Glomerular endothelial cell (primary cell): ENCODE measurements at regions not wholly inside any gene's neighbourhood (a gene's known extent, or its start where the extent isn't known, plus 50 kb on each side); places are given as distances from the start of the nearest gene placed in this dataset.
"Not testable (repeated sequence)": the region's sequence is repeated elsewhere in the genome, so short reads cannot be mapped to it uniquely, and the experiment has no call there.

Experiments used
- DNase-seq: peaks from one replicate; pipeline ENCODE4 v3.0.0-alpha.2; 2011; ENCODE audit warnings: low read depth, low spot score; ENCODE audit errors: extremely low read depth

GRCh38 chr2:136715146-136715545 lies 50.2 kb upstream of the THSD7B start:
- DNase-seq, result no peak

GRCh38 chr2:136714452-136714951 lies 50.8 kb upstream of the THSD7B start:
- DNase-seq, result no peak

- DNase-seq, result no peak
These were observed 51.6 kb upstream of the THSD7B start for GRCh38 chr2:136713739-136714138.

GRCh38 chr2:136705336-136705735 lies 60.0 kb upstream of the THSD7B start:
- no peak for DNase-seq

DNA sequence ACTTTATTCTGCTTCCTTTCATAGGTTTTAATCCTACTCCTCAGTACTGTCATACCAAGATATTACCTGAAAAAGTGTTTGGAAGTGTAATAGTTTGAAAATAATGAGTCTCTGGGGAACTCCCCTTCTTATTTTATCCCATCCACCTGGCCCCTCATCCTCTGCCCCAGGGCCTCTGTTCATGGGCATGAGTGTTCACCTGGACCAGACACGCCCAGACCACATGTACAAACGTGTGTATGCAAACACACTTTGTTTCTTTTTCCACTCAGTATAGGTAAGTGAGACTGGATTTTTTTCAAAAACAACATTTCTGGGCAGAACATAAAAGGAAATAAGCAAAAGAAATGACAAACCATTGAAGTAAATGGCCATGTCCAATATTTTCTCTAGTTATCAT lies 62.1 kb upstream of the THSD7B start:
- no peak for DNase-seq

DNA sequence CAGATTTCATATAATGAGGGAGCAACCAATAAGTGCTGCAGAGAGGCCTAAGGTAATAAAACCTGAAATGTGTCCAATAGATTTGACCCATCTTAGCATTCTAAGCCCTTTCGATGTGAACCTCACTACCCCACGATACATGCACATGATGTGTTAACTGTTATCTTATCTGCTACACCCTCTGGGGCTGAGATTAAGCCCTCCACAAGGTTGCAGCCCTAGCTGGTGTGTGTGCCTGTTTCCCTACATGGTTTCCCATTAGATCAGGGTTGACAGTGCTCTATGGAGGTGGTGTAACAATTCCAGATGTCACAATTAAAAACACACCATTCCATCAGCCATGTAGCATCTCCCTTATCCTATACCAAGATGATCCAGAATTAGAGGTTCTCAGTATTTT lies 68.9 kb upstream of the THSD7B start:
- no peak for DNase-seq

- DNase-seq, result no peak
These were observed 71.4 kb upstream of the THSD7B start for GRCh38 chr2:136693966-136694365.

DNA sequence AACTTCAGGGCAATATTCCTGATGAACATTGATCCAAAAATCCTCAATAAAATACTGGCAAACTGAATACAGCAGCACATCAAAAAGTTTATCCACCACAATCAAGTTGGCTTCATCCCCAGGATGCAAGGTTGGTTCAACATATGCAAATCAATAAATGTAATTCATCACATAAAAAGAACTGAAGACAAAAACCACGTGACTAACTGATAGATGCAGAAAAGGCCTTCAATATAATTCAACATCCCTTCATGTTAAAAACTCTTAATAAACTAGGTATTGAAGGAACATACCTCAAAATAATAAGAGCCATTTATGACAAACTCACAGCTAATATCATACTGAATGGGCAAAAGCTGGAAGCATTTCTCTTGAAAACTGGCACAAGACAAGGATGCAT lies 85.3 kb upstream of the THSD7B start:
- not testable (repeated sequence) for DNase-seq

- DNase-seq, result no peak
These were observed 99.6 kb upstream of the THSD7B start for GRCh38 chr2:136665736-136666135.

DNA sequence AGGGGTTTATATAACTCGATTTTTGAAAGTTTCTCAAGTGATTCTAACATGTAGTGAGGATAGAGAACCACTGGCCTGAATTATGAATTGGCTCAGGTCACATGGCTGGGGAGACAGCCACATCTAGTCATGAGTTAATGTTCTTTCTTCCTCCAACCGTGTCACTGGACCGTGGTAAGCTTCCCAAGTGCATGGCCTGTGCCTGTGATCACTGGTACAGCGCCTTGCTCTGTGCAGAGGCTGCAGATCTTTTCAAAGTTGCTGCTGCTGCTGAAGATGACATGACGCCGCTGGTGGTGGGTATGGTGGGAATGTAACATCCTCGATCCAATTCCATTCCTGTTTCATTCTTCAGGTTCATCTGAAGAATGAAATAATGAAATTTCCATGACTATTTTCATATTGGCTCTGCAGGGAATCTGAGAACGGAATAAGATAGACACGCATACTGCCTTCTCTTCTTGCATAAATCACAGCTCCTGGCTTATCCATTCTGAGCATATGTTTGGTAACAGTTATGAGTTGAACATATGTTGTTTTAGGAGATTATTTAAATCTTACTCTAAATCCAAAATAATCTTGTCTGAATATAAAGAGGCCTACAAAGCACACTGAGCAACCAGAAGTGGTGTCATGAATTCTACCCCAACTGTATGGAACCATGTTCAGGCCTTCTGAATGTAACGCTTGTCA lies 100.5 kb upstream of the THSD7B start:
- DNase-seq, result no peak

- DNase-seq, result no peak
These were observed 107.1 kb upstream of the THSD7B start for GRCh38 chr2:136658201-136658600.

- DNase-seq, result no peak
These were observed 111.5 kb upstream of the THSD7B start for GRCh38 chr2:136653861-136654260.

GRCh38 chr2:136651456-136652010 lies 113.8 kb upstream of the THSD7B start:
- DNase-seq, result no peak

DNA sequence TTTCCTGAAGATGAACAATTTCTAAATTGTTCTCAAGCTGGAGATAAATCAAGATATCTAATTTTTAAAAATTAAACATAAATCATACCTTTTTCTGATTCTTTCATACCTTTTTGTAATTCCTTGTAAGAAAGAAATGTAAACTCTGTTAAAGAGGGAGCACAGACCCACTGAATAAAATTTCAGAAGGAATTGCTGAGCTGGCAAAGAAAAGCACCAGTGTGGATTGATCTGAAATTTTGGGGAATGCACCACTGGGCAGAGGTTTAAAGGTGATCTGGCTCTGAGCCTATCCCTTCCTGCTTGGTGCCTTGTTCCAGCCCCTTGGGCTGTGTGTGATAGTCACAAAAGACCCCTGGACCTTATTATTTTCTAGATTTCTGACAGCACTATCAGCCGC lies 118.3 kb upstream of the THSD7B start:
- no peak for DNase-seq

DNA sequence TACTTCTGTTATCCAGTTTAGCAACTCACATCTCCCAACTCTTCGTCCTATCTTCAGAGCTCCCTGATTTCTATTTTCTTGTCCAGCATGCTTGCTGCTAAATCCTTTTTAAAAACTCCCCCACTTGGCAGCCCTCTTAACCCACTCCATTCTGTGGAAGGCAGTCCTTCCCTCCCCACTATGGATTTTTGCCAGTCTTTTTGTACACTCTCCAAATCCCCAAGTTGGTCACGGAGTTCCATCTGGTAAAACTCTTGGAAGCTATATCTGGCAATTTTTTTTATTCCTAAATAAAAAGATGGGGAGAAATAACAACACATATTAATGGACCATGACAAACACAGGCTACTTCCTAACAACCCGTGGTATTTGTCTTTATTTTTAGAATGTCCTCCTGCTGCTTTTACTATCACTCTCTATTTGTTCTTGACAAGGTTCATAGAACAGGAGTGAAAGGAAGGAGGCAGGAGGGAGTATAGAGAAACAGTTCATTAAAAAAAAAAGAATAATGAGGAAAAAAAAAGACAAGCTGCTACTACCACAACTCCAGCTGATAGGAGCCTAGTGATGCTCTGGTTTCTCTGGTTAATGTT lies 120.0 kb upstream of the THSD7B start:
- DNase-seq, result no peak

- DNase-seq, result no peak
These were observed 125.7 kb upstream of the THSD7B start for GRCh38 chr2:136639651-136640050.

DNA sequence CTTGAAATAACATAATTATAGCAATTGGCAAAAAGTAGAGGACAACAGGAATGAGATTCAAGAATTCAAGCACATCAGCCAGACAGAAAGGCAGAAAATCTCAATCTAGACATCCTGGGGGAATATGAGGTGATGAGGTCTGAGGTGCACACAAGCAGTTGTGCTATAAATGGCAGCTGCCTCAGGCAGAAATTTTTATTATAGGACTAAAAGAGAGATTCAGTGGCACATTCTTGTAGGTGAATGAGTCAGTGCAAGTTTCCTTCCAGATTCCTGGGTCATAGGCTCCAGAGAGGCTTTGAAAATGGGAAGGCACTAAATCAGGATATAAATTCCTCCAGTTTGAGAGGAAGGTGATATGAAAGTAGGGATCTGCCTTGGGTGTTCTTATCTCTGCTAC lies 127.2 kb upstream of the THSD7B start:
- DNase-seq, result no peak

- no peak for DNase-seq
These were observed 127.9 kb upstream of the THSD7B start for GRCh38 chr2:136637402-136637801.

- no peak for DNase-seq
These were observed 136.9 kb upstream of the THSD7B start for GRCh38 chr2:136628490-136628889.

DNA sequence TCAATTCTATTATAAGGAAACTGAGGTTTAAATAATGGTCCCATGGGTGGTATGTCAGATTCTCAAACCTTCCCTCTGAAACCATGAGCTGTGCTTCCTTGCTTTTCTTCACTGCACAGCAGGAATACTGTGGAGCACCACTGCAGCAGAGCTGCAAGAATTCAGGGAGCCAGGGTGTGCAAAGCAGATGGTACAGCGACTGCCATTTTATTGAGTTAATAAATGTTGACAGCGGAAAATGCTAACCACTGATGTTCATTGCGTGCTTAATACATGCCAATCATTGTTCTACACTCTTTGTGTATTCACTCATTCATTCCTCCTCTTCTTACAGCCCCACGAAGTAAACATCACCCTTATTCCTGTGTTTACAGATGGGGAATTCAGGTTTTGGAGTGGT lies 152.2 kb upstream of the THSD7B start:
- no peak for DNase-seq

- no peak for DNase-seq
These were observed 153.3 kb upstream of the THSD7B start for GRCh38 chr2:136612079-136612478.

- DNase-seq, result no peak
These were observed 153.9 kb upstream of the THSD7B start for GRCh38 chr2:136611451-136611850.
